CD4-positive, alpha-beta T cell treated with Interleukin-12 subunit alpha and Interleukin-12 subunit beta, for 1 hour (primary cell): ENCODE measurements at regions not wholly inside any gene's neighbourhood (a gene's known extent, or its start where the extent isn't known, plus 50 kb on each side); places are given as distances from the start of the nearest gene placed in this dataset.

Source experiments
- DNase-seq: peaks from one replicate; pipeline ENCODE4 v3.0.0-alpha.2; 2020

DNA sequence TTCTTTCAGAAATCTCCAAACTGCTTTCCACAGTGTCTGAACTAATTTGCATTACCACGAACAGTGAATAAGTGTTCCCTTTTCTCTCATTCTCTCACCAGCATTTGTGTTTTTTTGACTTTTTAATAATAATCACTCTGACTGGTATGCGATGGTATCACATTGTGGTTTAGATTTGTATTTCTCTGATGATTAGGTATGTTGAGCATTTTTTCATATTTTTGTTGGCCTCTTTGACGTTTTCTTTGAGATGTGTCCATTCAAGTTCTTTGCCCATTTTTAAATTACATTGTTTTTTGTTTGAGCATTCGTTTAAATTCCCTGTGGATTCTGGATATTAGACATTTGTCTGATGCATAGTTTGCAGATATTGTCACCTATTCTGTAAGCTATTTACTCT is 1639.6 kb upstream of the TENM4 start:
- no peak for DNase-seq

GRCh38 chr11:81072273-81072672 is 1631.4 kb upstream of the TENM4 start:
- no peak for DNase-seq

DNA sequence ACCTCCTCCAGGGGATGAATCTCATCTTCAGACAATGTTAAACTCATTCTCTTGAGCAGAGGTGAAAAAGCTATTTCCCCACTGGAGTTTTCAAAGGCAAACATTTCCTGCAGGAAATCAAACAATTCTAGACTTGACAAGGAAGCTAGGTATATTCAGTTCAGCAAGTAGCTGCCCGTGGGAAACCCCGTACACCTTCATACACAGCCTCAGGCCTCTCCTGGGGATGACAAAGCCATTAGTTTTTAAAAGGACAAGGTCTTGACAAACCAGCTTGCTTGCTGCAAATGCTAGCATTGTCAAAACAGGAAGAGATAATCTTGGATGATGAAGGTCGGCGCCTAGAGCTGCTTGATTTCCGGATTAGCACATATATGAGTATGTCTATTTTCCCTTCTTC is 1630.8 kb upstream of the TENM4 start:
- DNase-seq: no peak

DNA sequence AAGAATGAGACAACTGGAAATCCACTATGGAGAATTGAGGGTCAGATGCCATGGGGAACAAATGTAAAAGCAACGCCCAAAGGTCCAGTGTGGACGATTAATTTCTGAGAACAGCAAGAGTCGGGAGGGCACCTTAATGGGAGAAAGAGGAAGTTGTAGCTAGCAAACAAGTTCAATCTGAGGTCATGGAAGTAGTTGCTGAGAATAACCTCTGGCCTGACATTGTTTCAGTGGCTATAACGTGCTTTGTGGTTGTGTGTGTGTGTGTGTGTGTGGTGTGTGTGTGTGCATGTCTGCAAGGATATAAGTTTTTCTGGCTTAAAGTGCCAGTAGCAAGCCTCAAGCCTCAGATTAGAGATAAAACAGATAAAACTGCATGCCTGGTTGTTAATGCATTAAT is 1630.1 kb upstream of the TENM4 start:
- no peak for DNase-seq

DNA sequence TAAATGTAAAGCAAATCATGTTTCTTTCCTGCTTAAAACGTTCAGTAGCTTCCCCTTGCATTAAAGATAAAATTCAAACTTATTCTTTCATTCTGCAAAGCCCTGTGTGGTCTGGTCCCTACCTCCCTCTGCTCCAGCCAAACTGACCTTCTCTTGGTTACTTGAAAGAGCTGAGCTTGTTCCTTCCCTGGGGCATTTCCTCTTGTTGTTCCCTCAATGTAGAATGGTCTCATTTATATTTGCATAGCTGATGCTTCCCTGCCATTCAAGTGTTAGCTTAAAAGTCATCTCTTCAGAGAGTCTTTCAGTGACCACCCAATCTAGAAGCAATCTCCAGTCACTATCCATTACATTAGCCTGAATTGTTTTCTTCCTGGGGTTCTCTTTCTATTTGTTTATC is 1618.5 kb upstream of the TENM4 start:
- no peak for DNase-seq

GRCh38 chr11:81052344-81053158 is 1611.7 kb upstream of the TENM4 start:
- DNase-seq: no peak

DNA sequence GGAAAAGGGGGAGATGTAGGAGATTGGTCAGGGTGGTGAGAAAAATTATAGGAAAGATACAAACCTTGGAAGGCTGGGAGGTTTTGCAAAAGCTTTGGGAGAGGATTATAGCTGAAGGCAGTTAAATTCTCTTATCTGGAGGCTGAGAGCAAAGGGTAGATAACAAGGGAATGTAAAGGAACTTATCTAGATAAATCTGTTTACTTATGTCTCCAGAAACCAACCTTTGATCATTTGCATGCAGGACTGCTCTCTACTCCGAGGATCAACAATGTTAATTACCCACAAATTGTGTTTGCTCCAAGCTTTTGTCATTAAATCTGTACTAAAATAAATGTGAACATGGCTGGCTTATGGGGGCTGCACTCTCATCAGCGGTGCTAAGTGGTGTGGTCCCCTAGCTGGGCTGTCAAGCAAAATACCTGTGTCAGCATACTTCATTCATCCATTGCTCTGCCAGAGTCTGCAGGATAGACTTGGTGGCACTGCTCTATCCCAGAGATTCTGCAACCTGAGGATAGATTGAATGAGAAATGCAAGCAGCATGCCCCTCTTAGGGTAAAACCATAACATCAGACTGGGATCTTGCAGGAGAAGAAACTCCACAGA is 1599.2 kb upstream of the TENM4 start:
- no peak for DNase-seq

GRCh38 chr11:81036168-81036870 is 1595.5 kb upstream of the TENM4 start:
- no peak for DNase-seq

DNA sequence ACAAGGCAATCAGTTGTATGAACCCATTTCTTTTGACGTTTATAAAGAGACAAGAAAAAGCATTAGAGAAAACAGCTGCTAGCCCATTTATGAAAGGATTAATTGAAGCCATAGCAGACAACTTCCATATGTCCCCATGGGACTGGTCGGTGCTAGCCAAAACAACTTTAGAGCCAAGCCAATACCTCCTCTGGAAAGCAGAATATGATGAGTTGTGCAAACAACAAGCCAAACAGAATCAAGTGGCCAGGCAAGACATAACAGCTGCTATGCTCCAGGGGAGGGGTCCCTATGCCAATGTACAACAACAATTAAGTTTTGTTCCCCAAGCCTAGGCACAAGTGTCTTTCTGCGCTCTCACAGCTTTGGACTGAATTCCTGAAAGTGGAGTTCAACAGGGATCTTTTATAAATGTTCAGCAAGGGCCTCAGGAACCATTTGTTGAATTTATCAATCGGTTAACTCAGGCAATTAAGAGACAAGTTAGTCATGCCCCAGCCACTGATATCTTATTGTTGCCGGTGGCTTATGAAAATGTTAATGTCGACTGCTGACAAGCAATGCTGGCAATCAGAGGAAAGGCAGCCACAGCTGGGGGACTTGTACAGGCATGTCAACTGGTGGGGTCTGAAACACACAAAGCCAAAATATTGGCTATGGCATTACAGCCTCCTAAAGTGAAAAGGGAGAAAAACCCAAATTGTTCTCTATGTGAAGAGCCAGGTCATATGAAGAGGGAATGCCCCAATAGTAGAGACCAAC is 1593.1 kb upstream of the TENM4 start:
- no peak for DNase-seq

- no peak for DNase-seq
Measured at GRCh38 chr11:81032906-81033305, 1592.1 kb upstream of the TENM4 start.

DNA sequence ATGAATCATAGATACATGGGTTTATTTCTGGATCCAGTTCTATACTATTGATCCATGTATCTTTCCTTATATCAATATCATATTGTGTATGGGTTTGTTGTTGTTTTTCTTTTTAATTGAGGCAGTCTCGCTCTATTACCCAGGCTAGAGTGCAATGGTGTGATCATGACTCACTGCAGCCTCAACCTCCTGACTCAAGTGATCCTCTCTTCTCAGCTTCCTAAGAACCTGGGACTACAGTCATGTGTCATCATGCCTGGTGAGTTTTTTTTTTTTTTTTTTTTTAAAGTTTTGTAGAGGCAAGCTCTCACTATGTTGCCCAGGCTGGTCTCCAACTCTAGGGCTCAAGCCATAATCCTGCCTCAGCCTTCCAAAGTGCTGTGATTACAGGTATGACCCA is 1589.4 kb upstream of the TENM4 start:
- no peak for DNase-seq

- DNase-seq: no peak
Measured at GRCh38 chr11:81026032-81026431, 1585.2 kb upstream of the TENM4 start.

GRCh38 chr11:81022057-81022456 is 1581.2 kb upstream of the TENM4 start:
- DNase-seq: no peak

DNA sequence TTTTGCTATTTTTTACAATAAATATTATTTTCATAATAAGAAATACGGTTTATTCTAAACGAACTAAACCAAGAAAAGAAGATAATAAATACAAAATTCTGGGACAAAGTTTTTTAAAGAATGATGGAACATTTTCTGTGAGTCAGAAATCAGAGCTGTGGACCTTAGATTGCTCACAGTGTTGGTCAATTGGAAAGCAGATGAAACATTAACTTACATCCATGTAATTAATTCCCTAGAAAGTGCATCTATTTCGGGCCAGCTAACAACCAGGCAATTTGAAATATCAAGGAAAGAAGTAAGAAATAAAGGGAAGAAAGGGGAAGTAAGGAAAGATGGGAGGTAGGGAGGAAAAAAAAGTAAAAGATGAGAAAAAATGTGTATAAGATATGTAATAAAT is 1569.8 kb upstream of the TENM4 start:
- DNase-seq: no peak

DNA sequence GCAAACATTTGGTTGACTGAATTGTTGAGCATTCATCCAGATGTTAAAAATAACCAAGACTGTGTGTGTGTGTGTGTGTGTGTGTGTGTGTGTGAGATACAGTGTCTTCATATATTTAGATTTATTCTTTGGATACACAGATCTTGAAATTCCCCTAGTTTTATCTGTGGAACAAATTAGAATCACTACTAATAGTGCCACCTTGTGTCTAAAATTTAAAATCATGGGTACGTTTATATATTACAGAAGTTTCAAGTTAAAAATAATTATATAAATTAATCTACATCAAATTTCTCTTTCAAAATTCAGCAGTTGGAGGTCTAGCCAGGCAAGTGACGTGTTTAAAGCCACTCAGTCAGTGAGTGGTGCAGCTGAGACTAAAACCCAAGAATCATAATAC is 1566.2 kb upstream of the TENM4 start:
- DNase-seq: no peak

GRCh38 chr11:81005595-81005994 is 1564.8 kb upstream of the TENM4 start:
- no peak for DNase-seq

- no peak for DNase-seq
Measured at GRCh38 chr11:81004576-81004975, 1563.7 kb upstream of the TENM4 start.

DNA sequence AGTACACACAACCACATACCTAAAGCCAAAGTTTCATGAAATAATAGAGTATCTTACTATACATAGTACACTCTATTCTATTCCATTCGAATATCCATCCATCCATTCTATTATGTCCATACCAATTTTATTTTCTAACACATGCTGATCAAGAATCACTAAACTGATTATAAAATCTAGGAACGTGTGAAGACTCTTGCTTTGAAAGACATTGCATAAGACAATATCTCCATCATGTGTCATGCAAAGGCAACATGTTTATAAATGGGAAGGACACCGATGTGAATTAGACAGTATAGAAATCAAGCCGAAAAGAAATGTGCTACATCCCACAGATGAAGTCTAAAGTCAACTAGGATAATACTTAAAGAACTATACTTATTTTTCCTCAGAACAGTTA is 1561.5 kb upstream of the TENM4 start:
- no peak for DNase-seq

- no peak for DNase-seq
Measured at GRCh38 chr11:81000735-81001134, 1559.9 kb upstream of the TENM4 start.

DNA sequence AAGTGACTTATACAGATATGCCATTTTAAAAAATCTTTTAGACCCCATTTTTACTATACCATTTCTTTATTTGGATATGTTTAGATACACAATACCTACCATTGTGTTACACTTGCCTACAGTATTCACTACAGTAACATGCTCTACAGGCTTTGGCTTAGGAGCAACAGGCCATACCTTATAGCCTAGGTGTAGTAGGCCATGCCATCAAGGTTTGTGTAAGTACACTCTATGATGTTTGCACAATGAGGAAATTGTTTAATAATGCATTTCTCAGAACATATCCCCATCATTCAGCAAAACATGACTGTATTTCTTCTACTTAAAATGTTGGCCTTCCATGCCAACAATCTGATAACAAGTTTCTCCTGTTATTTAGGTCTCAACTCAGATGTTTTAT is 1559.5 kb upstream of the TENM4 start:
- no peak for DNase-seq

- no peak for DNase-seq
Measured at GRCh38 chr11:80995523-80995922, 1554.7 kb upstream of the TENM4 start.

DNA sequence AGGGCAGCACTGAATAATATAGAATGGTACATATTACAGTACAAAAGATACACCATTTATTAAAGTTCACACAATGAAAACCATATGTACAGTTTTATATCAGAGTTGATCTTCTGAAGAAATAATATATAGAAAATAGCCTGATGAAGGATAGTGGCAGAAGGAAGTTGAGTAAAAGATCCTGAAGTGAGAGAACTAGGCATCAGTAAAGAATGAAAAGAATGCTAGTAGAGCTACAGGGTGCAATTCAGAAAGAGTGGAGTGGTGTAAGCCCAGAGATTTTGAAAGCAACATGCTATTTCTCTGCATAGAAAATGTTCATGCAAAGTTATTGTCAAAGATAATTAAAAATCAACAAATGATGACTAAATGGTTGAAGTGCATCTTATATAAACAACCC is 1552.7 kb upstream of the TENM4 start:
- DNase-seq: no peak

DNA sequence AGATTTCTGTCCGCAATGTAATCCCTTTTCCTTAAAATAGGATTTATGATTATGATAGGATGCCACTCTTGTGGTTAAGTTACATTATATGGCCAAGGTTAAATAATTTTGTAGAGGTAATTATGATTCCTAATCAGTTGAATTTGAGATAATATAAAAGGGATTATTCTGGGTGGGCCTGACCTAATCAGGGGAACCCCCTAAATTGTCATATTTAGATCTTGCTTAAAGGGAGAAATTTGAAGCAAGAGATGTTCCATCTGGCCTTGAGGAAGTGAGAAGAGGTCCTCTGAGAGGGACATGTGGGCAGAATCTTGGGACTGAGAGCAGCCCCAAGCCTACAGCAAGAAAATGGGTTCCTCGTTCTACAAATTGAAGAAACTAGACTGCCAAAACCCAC is 1550.1 kb upstream of the TENM4 start:
- no peak for DNase-seq
